Uterus (tissue), 3 donors: ENCODE measurements at regions not wholly inside any gene's neighbourhood (a gene's known extent, or its start where the extent isn't known, plus 50 kb on each side); places are given as distances from the start of the nearest gene placed in this dataset.

Source experiments
- DNase-seq, 2 donors: peaks; one replicate each; pipeline ENCODE4 v3.0.0-alpha.2; 2019 to 2020
- H3K27ac ChIP-seq, 2 donors: fragments of 200-600 bp; sonication (generic); 1 replicate in 1 of 2; 2 replicates in 1 of 2; pipeline ENCODE4 v1.5.1; 2016 to 2018
- H3K27me3 ChIP-seq, 2 donors: fragments of 200-600 bp; sonication (generic); one replicate each; pipeline ENCODE4 v1.5.1; 2018 to 2019; ENCODE audit warnings: control low read depth in 1 of 2
- H3K36me3 ChIP-seq, 2 donors: fragments of 200-600 bp; sonication (generic); one replicate each; pipeline ENCODE4 v1.5.1; 2019; ENCODE audit warnings: control low read depth in 1 of 2
- H3K4me1 ChIP-seq, 2 donors: fragments of 200-600 bp; sonication (generic); one replicate each; pipeline ENCODE4 v1.5.1; 2018 to 2019; ENCODE audit warnings: control low read depth in 1 of 2
- H3K4me3 ChIP-seq, 2 donors: fragments of 200-600 bp; sonication (generic); 1 replicate in 1 of 2; 2 replicates in 1 of 2; pipeline ENCODE4 v1.5.1; 2018 to 2019; ENCODE audit warnings: mild to moderate bottlenecking in 1 of 2
- H3K9me3 ChIP-seq, 2 donors: fragments of 200-600 bp; sonication (generic); one replicate each; pipeline ENCODE4 v1.5.1; 2019; ENCODE audit warnings: control low read depth in 1 of 2
- CTCF ChIP-seq, 4 experiments: fragments of 200-600 bp in 2 of 4; fragments of 450-650 bp in 2 of 4; sonication (generic) in 2 of 4; IDR thresholded peaks; one replicate each; pipeline ENCODE4 v1.5.1; 2016 to 2019; ENCODE audit warnings: antibody characterized with exemption in 4 of 4, mild to moderate bottlenecking in 2 of 4, moderate library complexity in 1 of 4
- POLR2A ChIP-seq, 2 donors: fragments of 450-650 bp; IDR thresholded peaks; one replicate each; pipeline ENCODE4 v1.6.1; 2016; ENCODE audit warnings: antibody characterized with exemption in 2 of 2, mild to moderate bottlenecking in 1 of 2, moderate library complexity in 1 of 2
- intact Hi-C: fragments of 100-400 bp; cut with DNase I; formaldehyde crosslinking; loops from one replicate; pipeline ENCODE4 v1.15.1; 2023; ENCODE audit warnings: low total_unique reads
- donor health status: DM: yes; HTN: yes; CAD: no.

- no peak overlapping the region for H3K4me3 ChIP-seq
- intact Hi-C loops = no loop called here
- TF ChIP-seq POLR2A (IDR thresholded peaks at IDR 0.05) = no peak
- no peak for TF ChIP-seq CTCF (IDR thresholded peaks at IDR 0.05)
- DNase-seq = no peak
- no peak overlapping the region for H3K27ac ChIP-seq
- no peaks in the 10 kb centered on the region for H3K4me1 ChIP-seq
- no peaks in the 10 kb centered on the region for H3K9me3 ChIP-seq
- H3K27me3 ChIP-seq = no peaks in the 10 kb centered on the region
- no peaks in the 10 kb centered on the region for H3K36me3 ChIP-seq
These were observed 88.1 kb downstream of the MYL12B start for GRCh38 chr18:3350021-3350420.

GRCh38 chr18:3350566-3351527 lies 88.9 kb downstream of the MYL12B start:
- H3K4me3 ChIP-seq = no peak overlapping the region
- H3K9me3 ChIP-seq = no peaks in the 10 kb centered on the region
- intact Hi-C loops = no loop called here
- H3K4me1 ChIP-seq = no peaks in the 10 kb centered on the region
- H3K27me3 ChIP-seq = no peaks in the 10 kb centered on the region
- TF ChIP-seq CTCF (IDR thresholded peaks at IDR 0.05) (no peak), POLR2A (IDR thresholded peaks at IDR 0.05) (no peak)
- DNase-seq = no peak
- H3K36me3 ChIP-seq = no peaks in the 10 kb centered on the region
- no peak overlapping the region for H3K27ac ChIP-seq

GRCh38 chr18:3354506-3354905 lies 92.6 kb downstream of the MYL12B start:
- intact Hi-C loops = no loop called here
- H3K4me1 ChIP-seq = no peaks in the 10 kb centered on the region
- TF ChIP-seq POLR2A (IDR thresholded peaks at IDR 0.05) (no peak), CTCF (IDR thresholded peaks at IDR 0.05) (no peak)
- H3K27ac ChIP-seq = no peak overlapping the region
- H3K9me3 ChIP-seq = no peaks in the 10 kb centered on the region
- no peak for DNase-seq
- no peak overlapping the region for H3K4me3 ChIP-seq
- no peaks in the 10 kb centered on the region for H3K36me3 ChIP-seq
- H3K27me3 ChIP-seq = no peaks in the 10 kb centered on the region

GRCh38 chr18:3356614-3357013 lies 93.4 kb upstream of the TGIF1 start:
- Histone ChIP-seq H3K4me1 (no peaks in the 10 kb centered on the region), H3K27me3 (no peaks in the 10 kb centered on the region), H3K27ac (no peak overlapping the region), H3K36me3 (no peaks in the 10 kb centered on the region), H3K4me3 (no peak overlapping the region), H3K9me3 (no peaks in the 10 kb centered on the region)
- intact Hi-C loops = no loop called here
- TF ChIP-seq CTCF (IDR thresholded peaks at IDR 0.05) (no peak), POLR2A (IDR thresholded peaks at IDR 0.05) (no peak)
- DNase-seq = no peak

- TF ChIP-seq POLR2A (IDR thresholded peaks at IDR 0.05) (no peak), CTCF (IDR thresholded peaks at IDR 0.05) (no peak)
- H3K4me3 ChIP-seq = no peak overlapping the region
- no peaks in the 10 kb centered on the region for H3K36me3 ChIP-seq
- H3K27me3 ChIP-seq = no peaks in the 10 kb centered on the region
- no peak for DNase-seq
- no peaks in the 10 kb centered on the region for H3K4me1 ChIP-seq
- H3K27ac ChIP-seq = no peak overlapping the region
- H3K9me3 ChIP-seq = no peaks in the 10 kb centered on the region
- intact Hi-C loops = no loop called here
These were observed 92.5 kb upstream of the TGIF1 start for GRCh38 chr18:3357516-3357915.
